Activated CD4-positive, alpha-beta T cell treated with anti-CD3 and anti-CD28 coated beads, Interleukin-2, amount 10 ng/mL, durations not matched to agents 24 days and 14 days (primary cell): ENCODE measurements at regions not wholly inside any gene's neighbourhood (a gene's known extent, or its start where the extent isn't known, plus 50 kb on each side); places are given as distances from the start of the nearest gene placed in this dataset.

Experiments
- DNase-seq: peaks from one replicate; pipeline ENCODE4 v3.0.0; 2022
- H3K27ac Mint-ChIP-seq: one replicate; pipeline ENCODE4 v1.8.0; 2022; ENCODE audit warnings: mild to moderate bottlenecking, mixed read lengths
- H3K27me3 Mint-ChIP-seq: one replicate; pipeline ENCODE4 v1.8.0; 2022; ENCODE audit warnings: mixed read lengths
- H3K36me3 Mint-ChIP-seq: one replicate; pipeline ENCODE4 v1.8.0; 2022; ENCODE audit warnings: low read depth, mild to moderate bottlenecking, mixed read lengths
- H3K4me1 Mint-ChIP-seq: one replicate; pipeline ENCODE4 v1.8.0; 2021; ENCODE audit warnings: mixed read lengths
- H3K4me3 Mint-ChIP-seq: one replicate; pipeline ENCODE4 v1.8.0; 2022; ENCODE audit warnings: mild to moderate bottlenecking, moderate library complexity, mixed read lengths
- H3K9me3 Mint-ChIP-seq: one replicate; pipeline ENCODE4 v1.8.0; 2021; ENCODE audit warnings: mixed read lengths
- intact Hi-C: fragments of 100-400 bp; cut with micrococcal nuclease; formaldehyde crosslinking; loops from one replicate; pipeline ENCODE4 v1.15.1; 2023

DNA sequence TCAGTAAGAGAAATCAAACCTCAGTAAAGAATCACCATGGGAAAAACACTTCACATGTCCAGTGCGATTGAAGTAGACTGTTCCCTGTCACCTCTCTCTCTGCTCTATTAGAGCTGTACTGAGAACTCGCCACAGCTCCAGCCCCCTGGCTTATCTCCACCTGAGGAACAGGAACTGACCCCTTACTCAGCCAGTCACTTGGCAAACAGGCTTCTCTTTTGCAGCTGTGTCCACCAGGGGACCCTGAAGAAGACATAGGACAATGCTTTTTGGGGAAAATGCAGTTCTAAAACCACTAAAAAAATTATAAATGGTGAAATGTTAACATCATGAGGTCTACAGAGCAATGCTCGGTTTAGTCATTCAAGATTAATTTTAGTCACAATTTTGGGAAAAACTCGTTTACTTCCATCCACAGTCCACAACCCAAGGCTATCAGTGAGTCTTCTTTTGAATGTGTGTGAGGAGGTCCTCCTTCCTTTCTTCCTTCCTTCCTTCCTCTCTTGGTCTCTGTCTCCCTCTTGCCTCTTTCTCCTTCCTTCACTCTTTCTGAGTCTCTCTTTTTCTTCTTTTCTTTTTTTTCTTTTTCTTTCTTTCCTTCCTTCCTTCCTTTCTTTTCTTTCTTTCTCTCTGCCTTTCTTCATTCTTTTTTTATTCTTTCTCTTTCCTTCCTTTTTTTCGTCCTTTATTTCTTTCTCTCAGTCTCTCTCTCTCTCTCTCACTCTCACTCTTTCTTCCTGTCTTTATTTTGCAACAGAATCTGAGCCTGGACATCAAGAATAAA is 1189.5 kb upstream of the TMEM132C start:
- Mint-ChIP-seq H3K27me3 (peaks cover 16% of the 10 kb centered on the region), H3K9me3 (no peaks in the 10 kb centered on the region), H3K36me3 (no peaks in the 10 kb centered on the region), H3K4me3 (no peak overlapping the region), H3K27ac (no peak overlapping the region), H3K4me1 (no peaks in the 10 kb centered on the region)
- no peak for DNase-seq
- intact Hi-C loops, result no loop called here

DNA sequence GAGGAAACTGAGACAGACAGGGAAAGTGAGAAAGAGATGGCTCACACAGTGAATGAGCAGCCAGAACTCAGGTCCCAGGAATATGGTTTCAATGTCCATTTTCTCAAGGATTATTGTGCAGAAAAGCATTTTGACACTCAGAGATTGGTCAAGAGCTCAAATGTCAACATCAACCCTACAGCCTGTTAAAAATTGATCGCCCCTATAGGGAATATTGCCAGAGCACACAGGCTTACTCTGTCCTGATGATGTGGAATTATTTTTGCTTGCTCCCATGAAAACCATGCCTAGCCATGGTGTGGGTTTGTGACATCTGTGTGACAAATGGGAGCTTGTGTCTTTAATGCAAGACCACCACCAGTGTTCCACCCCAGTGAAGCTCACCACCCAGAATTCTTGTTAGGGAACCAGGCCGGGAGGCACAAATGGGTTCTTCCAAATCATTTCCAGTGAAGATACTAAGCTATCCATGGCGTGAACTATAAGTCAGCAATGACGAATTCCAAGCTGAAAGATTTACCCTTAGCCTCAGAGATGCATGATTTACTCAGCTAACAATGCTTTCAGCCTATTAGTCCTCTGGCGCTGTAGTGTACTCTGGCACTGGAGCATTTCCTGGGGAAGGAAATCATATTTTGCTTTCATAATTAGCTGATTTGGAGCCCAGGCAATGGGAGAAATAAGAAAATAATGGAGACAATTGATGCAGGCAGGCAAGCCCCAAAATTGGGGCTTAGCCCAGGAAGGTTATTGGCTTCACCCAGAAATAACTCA is 1188.2 kb upstream of the TMEM132C start:
- Mint-ChIP-seq H3K27me3 (peaks cover 15% of the 10 kb centered on the region), H3K9me3 (no peaks in the 10 kb centered on the region), H3K27ac (no peak overlapping the region), H3K36me3 (no peaks in the 10 kb centered on the region), H3K4me1 (peaks cover 7% of the 10 kb centered on the region), H3K4me3 (no peak overlapping the region)
- intact Hi-C loops, result no loop called here
- DNase-seq, result no peak

DNA sequence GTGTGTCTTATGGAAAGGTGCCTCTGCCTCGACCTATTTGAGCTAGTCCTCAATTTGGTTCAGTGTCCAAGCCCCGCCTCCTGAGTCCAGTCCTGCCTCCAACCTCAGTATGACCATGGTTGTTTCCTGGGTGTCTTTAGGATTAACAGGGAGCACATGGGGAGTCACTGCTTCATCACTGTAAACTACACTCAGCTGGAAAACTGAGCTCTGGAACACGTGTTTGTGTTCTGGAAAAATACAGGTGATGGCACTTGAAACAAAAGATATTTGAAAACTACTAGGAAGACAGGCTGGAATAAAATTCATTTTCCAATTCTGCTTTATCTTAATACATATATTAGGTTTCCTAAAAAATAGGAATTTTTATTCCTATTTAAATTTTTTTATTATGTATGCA is 1187.3 kb upstream of the TMEM132C start:
- Mint-ChIP-seq H3K9me3 (no peaks in the 10 kb centered on the region), H3K4me3 (no peak overlapping the region), H3K27ac (no peak overlapping the region), H3K4me1 (peaks cover 7% of the 10 kb centered on the region), H3K27me3 (peaks cover 15% of the 10 kb centered on the region), H3K36me3 (no peaks in the 10 kb centered on the region)
- intact Hi-C loops, result loop anchor here (5.0 kb wide), 1 partner anchor 48 kb away; no protein-coding TSS in a partner anchor
- no peak for DNase-seq

DNA sequence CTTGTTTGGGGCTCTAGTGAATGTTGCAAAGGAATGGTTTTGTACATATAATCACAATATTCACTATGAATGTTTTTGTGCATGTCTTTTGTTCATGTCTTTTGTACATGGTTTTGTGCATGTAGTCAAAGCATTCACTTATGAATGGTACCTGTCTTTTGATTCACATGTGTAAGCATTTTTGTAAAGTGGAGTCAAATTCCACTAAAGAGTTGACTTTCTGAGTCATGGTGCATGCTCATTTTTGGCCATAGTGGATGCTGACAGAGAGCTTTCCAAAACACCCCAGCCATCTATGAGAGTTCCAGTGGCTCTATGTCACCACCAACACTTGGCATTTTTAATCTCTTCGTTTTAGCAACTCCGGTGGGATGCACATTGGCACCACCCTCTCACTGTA is 1185.9 kb upstream of the TMEM132C start:
- no peak overlapping the region for H3K27ac Mint-ChIP-seq
- no peaks in the 10 kb centered on the region for H3K9me3 Mint-ChIP-seq
- peaks cover 7% of the 10 kb centered on the region for H3K4me1 Mint-ChIP-seq
- H3K36me3 Mint-ChIP-seq, result no peaks in the 10 kb centered on the region
- DNase-seq, result no peak
- intact Hi-C loops, result loop anchor here (5.0 kb wide), 1 partner anchor 46 kb away; no protein-coding TSS in a partner anchor
- peaks cover 10% of the 10 kb centered on the region for H3K27me3 Mint-ChIP-seq
- H3K4me3 Mint-ChIP-seq, result no peak overlapping the region

DNA sequence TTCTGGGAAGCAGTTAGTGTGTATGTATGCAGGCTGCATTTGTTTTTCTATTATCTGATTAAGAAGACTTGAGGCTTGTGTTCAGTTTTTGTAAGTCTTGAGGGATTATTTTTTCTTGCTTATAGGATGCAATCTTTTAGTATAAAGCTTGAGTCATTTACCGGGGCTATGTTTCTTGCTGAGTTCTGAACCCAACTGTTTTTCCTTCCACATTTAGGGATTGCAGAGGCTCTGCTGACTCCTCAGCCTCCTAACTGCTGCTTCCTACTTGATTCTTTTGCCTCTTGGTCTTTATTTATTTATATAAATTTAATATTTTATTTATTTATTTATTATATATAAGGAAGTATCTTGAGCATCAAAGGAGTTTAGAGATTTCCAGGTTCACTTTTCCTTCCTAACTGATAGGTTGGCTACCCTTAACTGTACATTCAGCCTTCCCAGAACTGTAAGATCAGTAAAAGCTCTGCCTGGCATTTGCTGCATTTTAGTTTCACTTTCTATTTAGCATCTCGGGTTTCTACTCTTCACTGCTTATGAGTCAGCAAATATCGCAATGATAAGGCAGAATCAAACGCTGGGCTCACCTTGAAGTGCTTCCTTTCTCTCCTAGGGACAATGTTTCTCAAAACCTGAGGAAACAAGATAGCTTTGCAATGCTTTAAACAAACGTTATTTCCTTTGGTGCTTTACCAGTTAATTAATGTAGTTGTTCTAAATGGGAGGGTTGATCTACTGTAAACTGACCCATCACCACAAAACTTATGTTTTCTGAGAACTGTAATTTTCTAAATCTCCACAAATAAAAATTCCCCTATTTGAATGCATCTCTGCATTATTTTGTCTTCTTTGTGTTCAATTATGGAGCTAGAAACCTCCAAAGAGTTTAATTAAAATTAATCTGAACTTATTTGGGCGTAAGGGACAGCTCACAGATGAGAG is 1183.7 kb upstream of the TMEM132C start:
- intact Hi-C loops, result loop anchor here (2.0 to 5.0 kb wide), 2 partner anchors 44 to 84 kb away; no protein-coding TSS in a partner anchor
- DNase-seq, result peak; percentile 78
- Mint-ChIP-seq H3K4me3 (peak overlapping the region; percentile 75), H3K4me1 (peaks cover 7% of the 10 kb centered on the region), H3K36me3 (no peaks in the 10 kb centered on the region), H3K9me3 (no peaks in the 10 kb centered on the region), H3K27me3 (peaks cover 7% of the 10 kb centered on the region), H3K27ac (no peak overlapping the region)

DNA sequence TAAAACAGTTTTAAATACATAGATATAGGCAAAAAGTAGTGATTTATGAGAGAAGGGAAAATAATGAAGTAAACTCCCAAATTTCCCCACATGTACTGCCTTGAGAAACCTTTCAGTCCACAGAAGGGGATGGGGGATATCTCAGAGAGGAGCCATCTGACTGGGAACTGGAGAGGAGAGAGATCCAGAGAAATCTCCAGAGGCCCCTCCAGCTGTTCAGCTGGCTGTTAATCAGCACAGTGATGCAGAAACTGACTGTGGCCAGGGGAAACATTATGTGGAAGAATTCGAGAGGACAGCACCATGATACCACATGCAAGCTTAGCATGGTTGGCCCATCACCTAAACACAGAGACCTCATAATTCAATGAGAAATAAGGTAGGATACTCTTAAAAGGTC is 1165.9 kb upstream of the TMEM132C start:
- no peak for DNase-seq
- Mint-ChIP-seq H3K36me3 (no peaks in the 10 kb centered on the region), H3K27ac (no peak overlapping the region), H3K27me3 (no peaks in the 10 kb centered on the region), H3K4me1 (no peaks in the 10 kb centered on the region), H3K4me3 (no peak overlapping the region), H3K9me3 (no peaks in the 10 kb centered on the region)
- intact Hi-C loops, result no loop called here

DNA sequence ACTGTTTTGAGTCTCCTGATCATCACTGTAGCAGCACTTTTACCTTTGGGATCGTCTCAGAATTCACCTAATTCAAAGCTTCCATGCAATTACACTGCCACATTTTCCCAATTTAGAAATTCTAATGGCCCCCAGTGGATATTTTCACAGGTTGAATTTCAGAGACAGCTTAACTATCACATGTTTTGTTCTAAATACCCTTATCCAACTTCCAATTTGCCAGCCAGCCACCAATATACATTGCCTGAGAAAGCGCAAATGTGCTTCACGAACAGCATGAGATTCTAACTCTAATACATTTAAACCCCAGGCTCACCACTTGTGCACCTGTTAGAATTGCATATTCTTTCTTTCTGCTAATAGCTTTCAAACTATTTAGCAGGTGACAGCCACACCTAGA is 1160.9 kb upstream of the TMEM132C start:
- H3K4me3 Mint-ChIP-seq, result no peak overlapping the region
- H3K4me1 Mint-ChIP-seq, result no peaks in the 10 kb centered on the region
- peaks cover 1% of the 10 kb centered on the region for H3K27me3 Mint-ChIP-seq
- no peak overlapping the region for H3K27ac Mint-ChIP-seq
- peak; percentile 10 for DNase-seq
- no peaks in the 10 kb centered on the region for H3K9me3 Mint-ChIP-seq
- H3K36me3 Mint-ChIP-seq, result no peaks in the 10 kb centered on the region
- intact Hi-C loops, result no loop called here

DNA sequence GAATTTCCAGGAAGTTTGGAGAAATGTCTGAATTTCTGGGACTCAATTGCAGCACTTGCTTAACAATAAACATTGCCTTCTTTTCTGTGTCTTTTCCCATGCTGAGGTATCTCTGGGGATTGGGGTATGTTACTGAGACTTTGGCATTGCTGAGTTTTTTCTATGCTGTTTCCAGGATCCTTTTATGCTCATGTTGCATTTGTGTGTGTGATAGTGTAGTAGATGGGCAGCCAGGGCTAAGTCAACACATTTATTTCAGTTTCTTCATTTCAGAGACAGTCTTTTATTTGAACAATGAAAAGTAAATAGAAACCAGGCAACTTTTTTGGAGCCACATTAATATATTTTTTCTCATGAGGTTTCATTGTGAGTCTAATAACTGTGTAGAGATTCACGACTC is 1160.3 kb upstream of the TMEM132C start:
- H3K9me3 Mint-ChIP-seq, result no peaks in the 10 kb centered on the region
- no peaks in the 10 kb centered on the region for H3K36me3 Mint-ChIP-seq
- intact Hi-C loops, result no loop called here
- peaks cover 1% of the 10 kb centered on the region for H3K27me3 Mint-ChIP-seq
- no peaks in the 10 kb centered on the region for H3K4me1 Mint-ChIP-seq
- H3K27ac Mint-ChIP-seq, result no peak overlapping the region
- H3K4me3 Mint-ChIP-seq, result no peak overlapping the region
- peak; percentile 4 for DNase-seq

DNA sequence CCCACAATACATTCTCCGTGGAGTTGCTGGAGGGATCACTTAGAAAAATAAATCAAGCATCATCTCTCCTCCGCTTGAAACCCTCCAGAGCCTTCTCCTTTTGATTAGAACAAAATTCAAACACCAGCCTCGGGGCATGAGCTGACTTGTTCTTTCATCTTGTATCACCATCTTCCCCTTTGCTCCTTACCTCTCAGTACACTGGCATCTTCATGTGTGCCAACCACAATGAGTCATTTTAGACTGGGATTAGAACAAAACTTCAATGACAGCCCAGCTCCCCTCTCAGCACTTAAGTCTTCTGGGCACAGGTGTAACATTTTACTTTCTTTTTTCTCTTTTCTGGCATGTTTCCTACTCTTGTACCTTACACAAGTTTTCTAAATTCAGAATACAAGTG is 1159.2 kb upstream of the TMEM132C start:
- Mint-ChIP-seq H3K27ac (no peak overlapping the region), H3K4me3 (no peak overlapping the region), H3K36me3 (no peaks in the 10 kb centered on the region), H3K9me3 (no peaks in the 10 kb centered on the region), H3K27me3 (peaks cover 1% of the 10 kb centered on the region), H3K4me1 (no peaks in the 10 kb centered on the region)
- intact Hi-C loops, result loop anchor here (1.0 kb wide), 2 partner anchors 186 to 274 kb away; no protein-coding TSS in a partner anchor
- DNase-seq, result peak; percentile 18

DNA sequence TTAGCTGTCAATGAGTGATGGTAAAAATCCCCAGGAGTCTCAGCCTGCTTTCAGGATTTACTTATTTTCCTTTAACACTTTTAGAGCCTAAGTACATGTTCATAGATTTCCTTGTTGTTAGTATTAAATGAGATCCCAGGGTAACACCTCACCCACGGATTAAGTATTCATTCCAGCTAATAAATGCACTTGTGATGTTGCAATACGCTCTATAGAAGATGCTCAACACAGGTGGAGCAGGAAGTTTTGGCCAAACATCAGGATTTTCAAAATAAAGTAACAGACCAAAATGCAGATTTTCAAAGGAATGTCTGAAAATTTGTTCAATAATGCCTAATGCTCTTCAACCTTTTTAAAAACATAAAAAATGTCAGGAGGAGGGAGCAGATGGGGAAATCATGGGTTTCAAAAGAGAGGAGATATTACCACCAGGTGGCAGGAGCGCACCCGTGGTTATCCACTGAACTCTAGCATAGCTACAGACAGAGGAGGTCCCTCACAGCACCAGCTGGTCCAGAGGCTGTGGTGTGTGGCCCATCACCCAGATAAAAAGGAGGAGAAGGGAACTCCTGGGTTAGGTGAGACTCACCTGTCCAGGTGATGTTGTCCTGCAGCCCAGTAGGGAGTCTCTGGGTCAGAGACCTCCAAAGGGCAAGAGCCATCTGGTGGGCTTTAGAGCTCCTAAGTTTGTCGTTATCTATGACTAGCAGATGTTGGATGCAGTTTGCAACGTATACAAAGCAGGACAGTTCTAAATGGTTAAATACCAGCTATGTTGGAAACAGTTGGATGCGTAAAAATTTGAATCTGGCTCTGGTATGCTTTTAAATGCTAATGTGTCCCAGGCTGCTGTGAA is 1158.4 kb upstream of the TMEM132C start:
- H3K27ac Mint-ChIP-seq, result no peak overlapping the region
- H3K4me1 Mint-ChIP-seq, result no peaks in the 10 kb centered on the region
- H3K27me3 Mint-ChIP-seq, result peaks cover 6% of the 10 kb centered on the region
- H3K9me3 Mint-ChIP-seq, result no peaks in the 10 kb centered on the region
- H3K4me3 Mint-ChIP-seq, result no peak overlapping the region
- H3K36me3 Mint-ChIP-seq, result no peaks in the 10 kb centered on the region
- intact Hi-C loops, result loop anchor here (1.0 kb wide), 2 partner anchors 185 to 273 kb away; no protein-coding TSS in a partner anchor
- peak; percentile 82 for DNase-seq

DNA sequence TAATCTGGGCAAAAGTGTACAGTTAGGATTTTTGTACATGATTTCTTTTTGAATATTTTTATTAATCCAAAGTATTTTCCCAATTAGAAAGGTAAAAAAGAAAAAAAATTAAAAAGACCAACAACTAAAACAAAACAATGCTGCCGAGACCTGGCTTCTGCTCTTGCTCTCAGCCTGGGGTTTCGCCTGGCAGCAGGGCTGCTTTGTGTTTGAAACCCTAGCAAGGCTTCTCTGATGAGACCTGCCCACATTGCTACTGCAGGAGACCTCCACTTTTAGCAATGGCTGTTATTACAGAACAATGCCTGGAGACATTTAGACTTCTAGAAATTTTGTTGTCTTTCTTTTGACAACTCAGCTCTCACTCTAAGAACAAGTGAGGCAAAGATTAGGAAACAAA is 1153.0 kb upstream of the TMEM132C start:
- peak; percentile 8 for DNase-seq
- Mint-ChIP-seq H3K4me3 (no peak overlapping the region), H3K27me3 (peaks cover 6% of the 10 kb centered on the region), H3K4me1 (no peaks in the 10 kb centered on the region), H3K9me3 (no peaks in the 10 kb centered on the region), H3K27ac (no peak overlapping the region), H3K36me3 (no peaks in the 10 kb centered on the region)
- intact Hi-C loops, result no loop called here

DNA sequence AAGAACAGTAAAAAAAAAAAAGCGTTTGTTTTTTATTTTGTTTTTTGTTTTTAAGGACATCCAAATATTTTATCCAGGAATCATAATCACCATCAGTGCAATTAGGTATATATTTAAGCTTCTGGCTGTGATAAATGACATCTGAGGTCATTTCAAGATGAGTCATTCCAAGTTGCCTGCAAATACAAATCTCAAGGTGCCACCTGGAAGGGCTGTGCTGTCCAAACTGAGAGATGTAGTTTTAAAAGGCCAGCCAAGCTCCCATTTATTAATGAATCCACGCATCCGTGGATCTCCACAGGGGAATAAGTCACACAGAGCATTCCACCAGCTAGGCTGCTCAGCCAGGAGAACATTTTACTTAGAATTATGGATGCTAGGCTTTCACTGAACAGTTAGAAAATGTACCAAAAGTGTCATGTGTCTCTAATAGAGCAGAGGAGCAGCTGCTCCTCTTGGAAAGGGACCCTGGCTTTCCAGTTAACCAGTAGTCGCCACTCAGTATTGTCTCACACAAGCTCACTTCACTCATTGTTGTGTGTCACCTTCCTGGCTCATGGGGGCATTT is 1151.4 kb upstream of the TMEM132C start:
- no peak overlapping the region for H3K4me3 Mint-ChIP-seq
- no peak overlapping the region for H3K27ac Mint-ChIP-seq
- intact Hi-C loops, result no loop called here
- no peaks in the 10 kb centered on the region for H3K36me3 Mint-ChIP-seq
- H3K4me1 Mint-ChIP-seq, result no peaks in the 10 kb centered on the region
- no peaks in the 10 kb centered on the region for H3K9me3 Mint-ChIP-seq
- peak; percentile 6 for DNase-seq
- peaks cover 6% of the 10 kb centered on the region for H3K27me3 Mint-ChIP-seq
